GM19455 (cell line): ENCODE measurements at regions not wholly inside any gene's neighbourhood (a gene's known extent, or its start where the extent isn't known, plus 50 kb on each side); places are given as distances from the start of the nearest gene placed in this dataset.

Experiments
- ATAC-seq: cut with Tn5 transposase; IDR thresholded peaks from one replicate; pipeline ENCODE4 v1.9.1; 2021; ENCODE audit not compliant: unreplicated experiment

- no peak for ATAC-seq
Measured at GRCh38 chr4:81522711-81523110, 51.0 kb upstream of the RASGEF1B start.

GRCh38 chr4:81521708-81522107, 50.0 kb upstream of the RASGEF1B start:
- no peak for ATAC-seq
